Chondrocyte (in vitro differentiated cells): ENCODE measurements at regions not wholly inside any gene's neighbourhood (a gene's known extent, or its start where the extent isn't known, plus 50 kb on each side); places are given as distances from the start of the nearest gene placed in this dataset.

Source experiments
- DNase-seq: peaks from one replicate; pipeline ENCODE4 v3.0.0; 2021; ENCODE audit warnings: mixed read lengths, low spot score
- H3K27ac Mint-ChIP-seq: one replicate; pipeline ENCODE4 v1.8.0; 2021; ENCODE audit warnings: mild to moderate bottlenecking, moderate library complexity, mixed read lengths; ENCODE audit not compliant: unreplicated experiment
- H3K27me3 Mint-ChIP-seq: 2 replicates; pipeline ENCODE4 v1.8.0; 2021; ENCODE audit warnings: low read depth, mixed read lengths
- H3K36me3 Mint-ChIP-seq: 2 replicates; pipeline ENCODE4 v1.8.0; 2021; ENCODE audit warnings: low read depth, mixed read lengths
- H3K4me1 Mint-ChIP-seq: 2 replicates; pipeline ENCODE4 v1.8.0; 2021; ENCODE audit warnings: low read depth, mild to moderate bottlenecking, mixed read lengths
- H3K4me3 Mint-ChIP-seq: one replicate; pipeline ENCODE4 v1.8.0; 2021; ENCODE audit warnings: mild to moderate bottlenecking, moderate library complexity, mixed read lengths; ENCODE audit not compliant: unreplicated experiment
- H3K9me3 Mint-ChIP-seq: 2 replicates; pipeline ENCODE4 v1.8.0; 2021; ENCODE audit warnings: low read depth, mixed read lengths
- TF ChIP-seq, protein P1 (sequence below): fragments of 200-600 bp; sonication (generic); IDR thresholded peaks from 2 replicates; pipeline ENCODE4 v1.5.0; 2021; ENCODE audit warnings: antibody characterized with exemption, mild to moderate bottlenecking, moderate library complexity

DNA sequence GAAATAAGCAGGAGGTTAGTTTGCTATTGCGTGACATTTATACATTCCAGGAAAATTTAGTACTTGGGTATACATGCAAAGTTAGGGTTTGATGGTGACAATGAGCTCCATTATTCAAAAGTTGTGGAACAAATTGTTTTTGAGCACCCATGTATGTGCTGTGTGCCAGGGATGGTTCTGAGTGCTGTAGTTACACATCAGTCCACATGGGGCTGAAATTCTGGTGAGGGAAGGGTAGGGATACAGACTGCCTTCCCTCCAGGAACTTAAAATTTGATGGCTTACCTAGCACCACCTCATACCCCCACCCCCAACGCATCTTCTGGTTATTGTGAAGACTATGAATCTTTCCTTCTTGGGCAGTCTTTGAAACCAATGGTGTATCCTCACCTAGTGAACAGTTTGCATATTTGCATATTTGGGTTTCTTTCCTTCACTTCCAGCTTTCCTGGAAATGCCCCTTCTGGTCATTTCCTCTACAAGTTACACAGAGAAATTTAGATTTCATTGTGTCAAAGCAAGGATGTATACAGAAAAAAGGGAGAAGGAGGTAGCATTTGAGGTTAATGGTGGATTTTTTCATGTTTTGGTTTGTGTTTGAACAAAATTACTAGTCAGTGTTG, 222.0 kb upstream of the IL12A start:
- DNase-seq = no peak
- Mint-ChIP-seq H3K36me3 (peaks cover 1% of the 10 kb centered on the region), H3K4me3 (peak overlapping the region; percentile 89), H3K27me3 (no peaks in the 10 kb centered on the region), H3K9me3 (no peaks in the 10 kb centered on the region), H3K27ac (peak overlapping the region; percentile 98), H3K4me1 (peaks cover 57% of the 10 kb centered on the region)
- TF ChIP-seq, protein P1, sequence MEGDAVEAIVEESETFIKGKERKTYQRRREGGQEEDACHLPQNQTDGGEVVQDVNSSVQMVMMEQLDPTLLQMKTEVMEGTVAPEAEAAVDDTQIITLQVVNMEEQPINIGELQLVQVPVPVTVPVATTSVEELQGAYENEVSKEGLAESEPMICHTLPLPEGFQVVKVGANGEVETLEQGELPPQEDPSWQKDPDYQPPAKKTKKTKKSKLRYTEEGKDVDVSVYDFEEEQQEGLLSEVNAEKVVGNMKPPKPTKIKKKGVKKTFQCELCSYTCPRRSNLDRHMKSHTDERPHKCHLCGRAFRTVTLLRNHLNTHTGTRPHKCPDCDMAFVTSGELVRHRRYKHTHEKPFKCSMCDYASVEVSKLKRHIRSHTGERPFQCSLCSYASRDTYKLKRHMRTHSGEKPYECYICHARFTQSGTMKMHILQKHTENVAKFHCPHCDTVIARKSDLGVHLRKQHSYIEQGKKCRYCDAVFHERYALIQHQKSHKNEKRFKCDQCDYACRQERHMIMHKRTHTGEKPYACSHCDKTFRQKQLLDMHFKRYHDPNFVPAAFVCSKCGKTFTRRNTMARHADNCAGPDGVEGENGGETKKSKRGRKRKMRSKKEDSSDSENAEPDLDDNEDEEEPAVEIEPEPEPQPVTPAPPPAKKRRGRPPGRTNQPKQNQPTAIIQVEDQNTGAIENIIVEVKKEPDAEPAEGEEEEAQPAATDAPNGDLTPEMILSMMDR = peak; percentile 72

DNA sequence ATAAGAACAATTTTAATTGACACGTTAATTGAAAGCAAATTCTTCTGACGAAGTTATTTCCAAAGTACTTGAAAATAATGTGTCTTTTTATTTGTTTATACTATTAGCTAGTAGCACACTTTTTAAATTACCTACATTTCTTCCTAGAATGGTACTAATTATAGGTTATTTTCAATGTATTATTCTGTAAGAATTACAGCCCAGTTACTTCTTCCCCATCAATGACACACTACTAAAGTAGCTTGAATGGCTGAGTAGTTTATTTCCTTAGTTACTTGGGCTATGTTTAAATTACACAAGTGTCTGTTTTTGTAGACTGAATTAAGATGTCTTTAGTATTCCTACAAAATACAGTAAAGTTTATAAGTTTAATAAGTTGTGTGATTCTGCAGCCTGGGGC, 217.6 kb upstream of the IL12A start:
- Mint-ChIP-seq H3K27me3 (no peaks in the 10 kb centered on the region), H3K9me3 (no peaks in the 10 kb centered on the region), H3K27ac (no peak overlapping the region), H3K4me1 (peaks cover 69% of the 10 kb centered on the region), H3K4me3 (no peak overlapping the region), H3K36me3 (peaks cover 2% of the 10 kb centered on the region)
- DNase-seq = no peak
- TF ChIP-seq, protein P1 = no peak

DNA sequence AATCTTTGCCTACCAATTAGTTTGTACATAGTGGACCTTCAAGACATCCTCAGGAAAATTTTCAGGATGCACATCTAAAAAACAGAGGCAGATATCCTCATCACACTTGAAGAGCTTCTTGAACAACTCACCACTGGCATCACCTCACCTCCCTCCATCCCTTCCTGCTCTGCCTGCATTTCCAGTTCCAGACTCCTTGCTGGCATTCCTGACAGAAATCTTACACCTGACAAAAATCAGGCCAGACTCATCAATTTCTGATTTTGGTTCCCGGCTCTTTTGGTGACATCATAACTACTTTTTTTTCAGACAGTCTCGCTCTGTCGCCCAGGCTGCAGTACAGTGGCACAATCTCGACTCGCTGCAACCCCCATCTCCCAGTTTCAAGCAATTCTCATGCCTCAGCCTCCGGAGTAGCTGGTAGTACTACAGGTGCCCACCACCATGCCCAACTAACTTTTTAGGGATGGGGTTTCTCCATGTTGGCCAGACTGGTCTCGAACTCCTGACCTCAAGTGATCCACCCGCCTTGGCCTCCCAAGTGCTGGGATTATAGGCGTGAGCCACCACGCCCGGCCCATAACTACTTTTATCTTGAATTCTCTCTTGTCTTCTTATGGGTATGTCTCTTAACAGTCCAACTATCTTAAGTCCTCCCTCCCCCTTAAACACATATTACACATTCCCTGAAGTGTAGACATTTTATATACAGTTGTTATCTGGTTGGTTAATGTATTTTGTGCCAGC, 216.6 kb upstream of the IL12A start:
- Mint-ChIP-seq H3K4me3 (no peak overlapping the region), H3K4me1 (peaks cover 69% of the 10 kb centered on the region), H3K36me3 (peaks cover 2% of the 10 kb centered on the region), H3K27ac (peak overlapping the region; percentile 34), H3K9me3 (no peaks in the 10 kb centered on the region), H3K27me3 (no peaks in the 10 kb centered on the region)
- TF ChIP-seq, protein P1 = no peak
- DNase-seq = no peak

DNA sequence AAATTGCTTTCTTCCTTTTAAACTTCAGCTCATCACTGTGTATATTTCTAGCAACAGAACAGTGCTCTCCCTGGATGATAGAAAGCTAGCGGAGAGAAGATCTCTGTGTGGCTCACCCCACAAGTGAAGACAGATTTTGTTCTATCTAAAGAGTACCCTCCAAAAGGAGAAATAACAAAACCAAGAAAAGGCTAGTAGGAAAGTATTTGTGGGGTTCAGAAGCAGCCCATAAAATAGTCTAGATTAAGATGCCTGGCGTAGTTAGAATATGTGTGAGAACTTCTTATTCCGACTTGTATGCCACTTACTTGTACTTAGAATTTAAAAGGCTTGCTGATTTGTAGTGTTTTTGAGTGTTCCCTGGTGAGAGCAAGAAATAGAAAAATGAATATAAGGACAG, 214.9 kb upstream of the IL12A start:
- Mint-ChIP-seq H3K4me1 (peaks cover 60% of the 10 kb centered on the region), H3K4me3 (no peak overlapping the region), H3K36me3 (peaks cover 2% of the 10 kb centered on the region), H3K9me3 (no peaks in the 10 kb centered on the region), H3K27ac (no peak overlapping the region), H3K27me3 (no peaks in the 10 kb centered on the region)
- TF ChIP-seq, protein P1 = no peak
- DNase-seq = no peak

DNA sequence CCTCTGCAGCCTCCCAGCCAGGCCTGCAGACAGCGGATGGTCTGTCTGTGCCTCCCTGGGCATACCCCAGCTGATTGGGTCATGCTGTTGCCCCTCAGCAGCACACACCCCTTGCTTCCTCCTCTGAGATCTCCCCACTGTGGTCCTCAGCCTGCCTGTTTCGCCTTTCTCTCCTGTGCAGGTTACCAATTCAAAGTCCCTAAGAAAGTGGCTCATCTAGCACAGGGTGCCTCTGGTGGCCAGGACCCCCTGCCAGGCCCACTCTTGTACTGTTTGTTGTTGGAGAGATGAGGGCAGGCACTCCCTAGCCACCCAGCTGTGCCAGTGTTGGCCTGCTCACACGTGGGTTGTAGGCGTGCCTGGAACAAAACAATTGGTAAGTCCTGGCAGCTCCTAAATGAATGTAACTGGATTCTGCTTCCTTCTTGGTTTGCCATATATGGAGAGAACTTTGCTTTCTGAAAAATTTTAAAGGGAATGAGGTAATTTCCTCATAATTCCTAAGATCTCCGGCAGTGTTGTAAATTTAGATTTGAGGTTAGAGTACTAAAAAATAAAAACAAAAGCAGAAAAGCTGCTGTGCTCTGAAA, 213.2 kb upstream of the IL12A start:
- Mint-ChIP-seq H3K4me3 (peak overlapping the region; percentile 36), H3K4me1 (peaks cover 64% of the 10 kb centered on the region), H3K27me3 (no peaks in the 10 kb centered on the region), H3K36me3 (peaks cover 2% of the 10 kb centered on the region), H3K27ac (peak overlapping the region; percentile 85), H3K9me3 (no peaks in the 10 kb centered on the region)
- TF ChIP-seq, protein P1 = no peak
- no peak for DNase-seq
